Fibroblast of lung (primary cell): ENCODE measurements at regions not wholly inside any gene's neighbourhood (a gene's known extent, or its start where the extent isn't known, plus 50 kb on each side); places are given as distances from the start of the nearest gene placed in this dataset.

Experiments
- CTCF ChIP-seq, 2 donors: IDR thresholded peaks in 1 of 2; conservative IDR thresholded peaks in 1 of 2; 1 replicate in 1 of 2; 2 replicates in 1 of 2; pipeline ENCODE4 v1.5.1; 2011 to 2012; ENCODE audit warnings: low read length in 2 of 2, control low read depth in 1 of 2, inconsistent platforms in 1 of 2, low read depth in 1 of 2, mild to moderate bottlenecking in 1 of 2
- EZH2 ChIP-seq: IDR thresholded peaks from 2 replicates; pipeline ENCODE4 v1.5.1; 2012; ENCODE audit warnings: low read length, control low read depth, mild to moderate bottlenecking; ENCODE audit errors: missing control alignments

DNA sequence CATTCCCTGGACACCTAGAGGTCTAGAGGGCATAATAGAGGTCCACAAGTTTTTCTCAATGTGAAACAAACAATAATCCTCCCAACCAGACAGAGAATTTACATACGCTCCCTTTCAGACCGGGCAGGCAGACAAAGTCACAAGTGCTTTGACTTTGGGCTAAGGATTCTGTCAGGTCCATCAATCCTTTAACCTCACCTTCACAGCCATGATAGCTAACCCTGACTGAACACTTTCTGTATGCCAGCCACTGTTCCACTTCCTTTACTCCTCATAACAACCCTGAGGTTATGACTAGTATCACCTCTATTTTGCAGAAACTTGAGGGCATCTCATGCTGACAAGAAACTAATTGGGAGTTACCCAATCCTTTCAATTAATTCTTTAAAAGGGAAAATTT lies 118.8 kb upstream of the AFF2 start:
- TF ChIP-seq CTCF (conservative IDR thresholded peaks at IDR 0.05 in 1 of 2, IDR thresholded peaks at IDR 0.05 in 1 of 2; ENCODE audit: low read depth in 1 of 2, low read length in 2 of 2) (no peak), EZH2 (no peak)
